NB4 (cell line): ENCODE measurements at regions not wholly inside any gene's neighbourhood (a gene's known extent, or its start where the extent isn't known, plus 50 kb on each side); places are given as distances from the start of the nearest gene placed in this dataset.

Experiments
- POLR2A ChIP-seq: IDR thresholded peaks from 2 replicates; pipeline ENCODE4 v1.6.1; 2011; ENCODE audit warnings: mild to moderate bottlenecking; ENCODE audit not compliant: insufficient read length; ENCODE audit errors: extremely low read depth
- TF ChIP-seq, protein P1 (sequence below): IDR thresholded peaks from one replicate; pipeline ENCODE4 v1.5.1; 2012; ENCODE audit warnings: low read depth, low read length

DNA sequence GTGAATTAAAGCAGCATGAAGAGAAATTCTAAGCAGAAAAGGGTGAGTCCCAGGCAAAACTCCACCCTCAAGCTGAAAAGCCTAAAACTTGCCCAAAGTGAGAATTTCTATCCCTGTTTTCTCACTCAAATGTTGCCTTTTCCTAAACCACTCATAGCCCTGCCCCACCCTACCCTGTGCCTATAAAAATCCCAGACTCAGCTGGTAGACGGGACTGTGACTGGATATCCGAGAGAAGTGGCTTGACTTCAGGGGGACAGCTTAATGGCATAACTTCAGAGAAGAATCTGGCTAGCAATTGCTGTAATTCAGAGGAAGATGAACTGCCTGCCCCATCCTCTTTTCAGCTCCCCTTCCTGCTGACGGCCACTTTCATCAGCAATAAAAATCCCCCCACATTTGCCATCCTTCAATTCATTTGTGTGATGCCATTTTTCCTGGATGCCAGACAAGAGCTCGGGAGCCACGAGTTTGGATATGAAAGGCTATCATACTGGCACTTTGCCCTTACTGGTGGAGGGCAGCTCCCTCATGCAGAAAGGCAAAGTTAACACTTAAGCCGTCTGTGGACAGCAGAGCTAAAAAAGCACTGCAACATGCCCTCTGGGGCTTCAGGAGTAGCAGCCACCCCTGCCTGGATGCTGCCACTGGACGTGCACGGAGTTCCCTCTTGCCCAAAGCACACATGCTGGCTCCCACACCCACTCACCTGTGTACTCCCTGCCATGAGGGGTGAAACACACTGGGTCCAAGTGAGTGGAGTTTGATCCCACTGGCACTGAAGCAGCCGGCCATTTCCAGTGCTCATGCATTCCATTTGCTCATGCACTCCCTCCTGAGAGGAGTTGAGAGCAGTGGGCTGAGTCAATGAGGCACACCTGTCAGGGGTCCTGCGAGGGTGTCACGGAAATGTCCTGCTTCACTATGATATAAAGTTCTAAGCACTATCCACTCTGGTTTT lies 670.6 kb downstream of the PLOD2 start:
- TF ChIP-seq, protein P1, sequence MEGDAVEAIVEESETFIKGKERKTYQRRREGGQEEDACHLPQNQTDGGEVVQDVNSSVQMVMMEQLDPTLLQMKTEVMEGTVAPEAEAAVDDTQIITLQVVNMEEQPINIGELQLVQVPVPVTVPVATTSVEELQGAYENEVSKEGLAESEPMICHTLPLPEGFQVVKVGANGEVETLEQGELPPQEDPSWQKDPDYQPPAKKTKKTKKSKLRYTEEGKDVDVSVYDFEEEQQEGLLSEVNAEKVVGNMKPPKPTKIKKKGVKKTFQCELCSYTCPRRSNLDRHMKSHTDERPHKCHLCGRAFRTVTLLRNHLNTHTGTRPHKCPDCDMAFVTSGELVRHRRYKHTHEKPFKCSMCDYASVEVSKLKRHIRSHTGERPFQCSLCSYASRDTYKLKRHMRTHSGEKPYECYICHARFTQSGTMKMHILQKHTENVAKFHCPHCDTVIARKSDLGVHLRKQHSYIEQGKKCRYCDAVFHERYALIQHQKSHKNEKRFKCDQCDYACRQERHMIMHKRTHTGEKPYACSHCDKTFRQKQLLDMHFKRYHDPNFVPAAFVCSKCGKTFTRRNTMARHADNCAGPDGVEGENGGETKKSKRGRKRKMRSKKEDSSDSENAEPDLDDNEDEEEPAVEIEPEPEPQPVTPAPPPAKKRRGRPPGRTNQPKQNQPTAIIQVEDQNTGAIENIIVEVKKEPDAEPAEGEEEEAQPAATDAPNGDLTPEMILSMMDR = no peak
- TF ChIP-seq POLR2A = no peak
